SK-N-SH (cell line): ENCODE measurements at regions not wholly inside any gene's neighbourhood (a gene's known extent, or its start where the extent isn't known, plus 50 kb on each side); places are given as distances from the start of the nearest gene placed in this dataset.

Experiments used
- CTCF ChIA-PET: fragments of 300-600, 350-600 bp; formaldehyde crosslinking; extraction: SDS; loops from one replicate; lab custom pipeline; 2021; lab: Yijun Ruan, JAX
- POLR2A ChIA-PET: fragments of 350-600 bp; sonication (Branson Sonifier 250); formaldehyde crosslinking; extraction: SDS; loops from one replicate; lab custom pipeline; 2020; ENCODE audit warnings: antibody characterized with exemption, inconsistent platforms; lab: Yijun Ruan, JAX
- DNase-seq: peaks from one replicate; pipeline ENCODE4 v3.0.0; 2012
- H2AFZ ChIP-seq: fragments of 200-600 bp; sonication (generic); 2 replicates; pipeline ENCODE4 v1.8.1; 2016; ENCODE audit warnings: antibody characterized with exemption, mild to moderate bottlenecking, low read depth
- H3F3A ChIP-seq: fragments of 200-600 bp; sonication (generic); replicated peaks from 2 replicates; pipeline ENCODE3; 2016; ENCODE audit warnings: antibody characterized with exemption, mild to moderate bottlenecking; ENCODE audit not compliant: insufficient read depth
- H3K27ac ChIP-seq, 2 experiments: fragments of 200-500 bp in 1 of 2; fragments of 200-600 bp in 1 of 2; sonication (Bioruptor generic) in 1 of 2; sonication (generic), shearing (Covaris generic) in 1 of 2; 2 replicates each; pipeline versions ENCODE4 v1.5.1 to v1.6.1; 2014 to 2016; ENCODE audit warnings: low read depth in 2 of 2, inconsistent platforms in 1 of 2, low read length in 1 of 2, mild to moderate bottlenecking in 1 of 2, mixed read lengths in 1 of 2
- H3K27me3 ChIP-seq: fragments of 200-600 bp; sonication (generic), shearing (Covaris generic); 2 replicates; pipeline ENCODE4 v1.6.1; 2016; ENCODE audit warnings: mixed run types; ENCODE audit not compliant: insufficient read depth
- H3K36me3 ChIP-seq, 2 experiments: fragments of 200-500 bp in 1 of 2; fragments of 200-600 bp in 1 of 2; sonication (Bioruptor generic) in 1 of 2; sonication (generic) in 1 of 2; replicated peaks in 1 of 2; 2 replicates each; pipeline versions ENCODE3 to v1.5.1; 2014 to 2016; ENCODE audit warnings: low read length in 1 of 2, mild to moderate bottlenecking in 1 of 2; ENCODE audit not compliant: insufficient read depth in 2 of 2, control insufficient read depth in 1 of 2
- H3K4me1 ChIP-seq, 2 experiments: fragments of 200-500 bp in 1 of 2; fragments of 200-600 bp in 1 of 2; sonication (Bioruptor generic) in 1 of 2; sonication (generic), shearing (Covaris generic) in 1 of 2; 2 replicates each; pipeline versions ENCODE4 v1.5.1 to v1.6.1; 2014 to 2016; ENCODE audit warnings: low read depth in 1 of 2, low read length in 1 of 2, mixed run types in 1 of 2; ENCODE audit not compliant: insufficient read depth in 2 of 2, control insufficient read depth in 1 of 2
- H3K4me2 ChIP-seq: fragments of 200-600 bp; sonication (generic), shearing (Covaris generic); 2 replicates; pipeline ENCODE4 v1.6.1; 2017; ENCODE audit warnings: mixed run types
- H3K4me3 ChIP-seq, 2 experiments: fragments of 200-500 bp in 1 of 2; fragments of 200-600 bp in 1 of 2; sonication (Bioruptor generic) in 1 of 2; sonication (generic), shearing (Covaris generic) in 1 of 2; 2 replicates each; pipeline versions ENCODE4 v1.5.1 to v1.8.1; 2014 to 2016; ENCODE audit warnings: low read depth in 2 of 2, inconsistent platforms in 1 of 2, low read length in 1 of 2, mild to moderate bottlenecking in 1 of 2, mixed read lengths in 1 of 2, moderate library complexity in 1 of 2
- H3K79me2 ChIP-seq: fragments of 200-600 bp; sonication (generic); 2 replicates; pipeline ENCODE4 v1.8.1; 2017; ENCODE audit warnings: mild to moderate bottlenecking; ENCODE audit not compliant: insufficient read depth
- H3K9ac ChIP-seq: fragments of 200-600 bp; sonication (generic); 2 replicates; pipeline ENCODE4 v1.6.1; 2017; ENCODE audit warnings: mixed run types
- H3K9me2 ChIP-seq: fragments of 200-600 bp; sonication (generic); 2 replicates; pipeline ENCODE4 v1.6.1; 2017; ENCODE audit warnings: mixed run types
- H3K9me3 ChIP-seq: fragments of 200-600 bp; sonication (generic); 2 replicates; pipeline ENCODE4 v1.6.1; 2017; ENCODE audit warnings: mixed run types, mild to moderate bottlenecking, moderate library complexity
- H4K20me1 ChIP-seq: fragments of 200-600 bp; sonication (generic); 2 replicates; pipeline ENCODE4 v1.6.1; 2017; ENCODE audit warnings: mild to moderate bottlenecking, mixed run types; ENCODE audit not compliant: insufficient read depth
- CHD2 ChIP-seq: fragments of 150-350 bp; IDR thresholded peaks from 2 replicates; pipeline ENCODE4 v1.6.1; 2018; ENCODE audit warnings: low read length; ENCODE audit not compliant: partially characterized antibody
- EZH2phosphoT487 ChIP-seq: fragments of 200-600 bp; sonication (generic); IDR thresholded peaks from 2 replicates; pipeline ENCODE4 v1.6.1; 2017; ENCODE audit warnings: low read depth, mixed run types, mild to moderate bottlenecking, antibody characterized with exemption, moderate library complexity, borderline replicate concordance
- FOSL2 ChIP-seq: IDR thresholded peaks from 2 replicates; pipeline ENCODE4 v1.4.0; 2012; ENCODE audit warnings: low read depth, mild to moderate bottlenecking, moderate library complexity, borderline replicate concordance
- FOXJ3 ChIP-seq: sonication (generic); formaldehyde crosslinking; IDR thresholded peaks from 2 replicates; pipeline ENCODE4 v1.5.1; 2020; ENCODE audit warnings: mild to moderate bottlenecking, missing genetic modification reagents
- FOXM1 ChIP-seq: IDR thresholded peaks from 2 replicates; pipeline ENCODE4 v1.4.0; 2012; ENCODE audit warnings: low read depth, mild to moderate bottlenecking
- MEF2A ChIP-seq: IDR thresholded peaks from 2 replicates; pipeline ENCODE4 v1.4.0; 2012; ENCODE audit warnings: low read depth, borderline replicate concordance
- RAD21 ChIP-seq: IDR thresholded peaks from 2 replicates; pipeline ENCODE4 v1.6.1; 2012; ENCODE audit warnings: mild to moderate bottlenecking, low read length
- RCOR1 ChIP-seq: fragments of 150-350 bp; IDR thresholded peaks from 2 replicates; pipeline ENCODE4 v1.6.1; 2017; ENCODE audit warnings: antibody characterized with exemption, low read length
- RFX5 ChIP-seq: IDR thresholded peaks from 2 replicates; pipeline ENCODE4 v1.6.1; 2012; ENCODE audit warnings: mild to moderate bottlenecking, improper control_type of control experiment, low read length
- SIN3A ChIP-seq: IDR thresholded peaks from 2 replicates; pipeline ENCODE4 v1.6.1; 2012; ENCODE audit warnings: low read depth, mild to moderate bottlenecking, low read length, moderate library complexity, borderline replicate concordance
- SMC3 ChIP-seq: IDR thresholded peaks from 2 replicates; pipeline ENCODE4 v1.6.1; 2012; ENCODE audit warnings: low read depth, low read length, improper control_type of control experiment
- TEAD4 ChIP-seq: IDR thresholded peaks from 2 replicates; pipeline ENCODE4 v1.4.0; 2012; ENCODE audit warnings: mild to moderate bottlenecking, borderline replicate concordance; ENCODE audit not compliant: insufficient read depth
- YY1 ChIP-seq: IDR thresholded peaks from 2 replicates; pipeline ENCODE4 v1.4.0; 2012; ENCODE audit warnings: low read depth, mild to moderate bottlenecking
- WGBS: methylation state at CpG from one replicate; pipeline ENCODE4 v1.1.6; 2017; ENCODE audit warnings: low lambda C conversion rate; 5-methylcytosine and 5-hydroxymethylcytosine counted together
- TF ChIP-seq, protein P1 (sequence below): IDR thresholded peaks from 2 replicates; pipeline ENCODE4 v1.4.0; 2012; ENCODE audit warnings: low read depth
- TF ChIP-seq, protein P2 (sequence below): fragments of 150-350 bp; IDR thresholded peaks from 2 replicates; pipeline ENCODE4 v1.6.1; 2016; ENCODE audit warnings: mild to moderate bottlenecking, low read depth, low read length
- TF ChIP-seq, protein P3 (sequence below): fragments of 200-600 bp; sonication (generic); IDR thresholded peaks from 2 replicates; pipeline ENCODE4 v1.6.1; 2017; ENCODE audit warnings: antibody characterized with exemption, mild to moderate bottlenecking, moderate library complexity
- TF ChIP-seq, protein P4 (sequence below): IDR thresholded peaks from 2 replicates; pipeline ENCODE4 v1.4.0; 2012; ENCODE audit warnings: low read depth, borderline replicate concordance

DNA sequence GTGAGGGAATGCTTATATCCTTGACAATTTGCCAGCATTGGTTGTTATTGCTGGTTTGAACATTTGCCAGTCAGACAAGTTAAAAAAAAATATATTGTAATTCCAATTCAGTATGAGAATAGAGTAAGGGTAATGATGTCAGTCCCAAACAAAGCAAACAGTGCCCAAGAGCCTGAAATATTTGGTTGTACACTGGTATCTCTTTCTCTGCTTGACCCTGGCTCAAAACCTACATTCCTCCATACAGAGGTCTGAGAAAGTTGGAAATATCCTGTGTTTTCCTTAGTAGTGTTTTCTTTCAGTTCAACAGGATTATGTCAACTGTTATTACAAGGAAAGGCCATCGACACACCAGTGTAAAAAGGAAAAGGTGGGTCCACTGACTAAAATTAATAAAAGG is 145.6 kb downstream of the MRPL39 start (continued):
- TF ChIP-seq, protein P1, sequence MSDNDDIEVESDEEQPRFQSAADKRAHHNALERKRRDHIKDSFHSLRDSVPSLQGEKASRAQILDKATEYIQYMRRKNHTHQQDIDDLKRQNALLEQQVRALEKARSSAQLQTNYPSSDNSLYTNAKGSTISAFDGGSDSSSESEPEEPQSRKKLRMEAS: no peak
- TF ChIP-seq FOSL2 (no peak), TEAD4 (no peak)
- TF ChIP-seq, protein P2, sequence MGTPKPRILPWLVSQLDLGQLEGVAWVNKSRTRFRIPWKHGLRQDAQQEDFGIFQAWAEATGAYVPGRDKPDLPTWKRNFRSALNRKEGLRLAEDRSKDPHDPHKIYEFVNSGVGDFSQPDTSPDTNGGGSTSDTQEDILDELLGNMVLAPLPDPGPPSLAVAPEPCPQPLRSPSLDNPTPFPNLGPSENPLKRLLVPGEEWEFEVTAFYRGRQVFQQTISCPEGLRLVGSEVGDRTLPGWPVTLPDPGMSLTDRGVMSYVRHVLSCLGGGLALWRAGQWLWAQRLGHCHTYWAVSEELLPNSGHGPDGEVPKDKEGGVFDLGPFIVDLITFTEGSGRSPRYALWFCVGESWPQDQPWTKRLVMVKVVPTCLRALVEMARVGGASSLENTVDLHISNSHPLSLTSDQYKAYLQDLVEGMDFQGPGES: no peak

DNA sequence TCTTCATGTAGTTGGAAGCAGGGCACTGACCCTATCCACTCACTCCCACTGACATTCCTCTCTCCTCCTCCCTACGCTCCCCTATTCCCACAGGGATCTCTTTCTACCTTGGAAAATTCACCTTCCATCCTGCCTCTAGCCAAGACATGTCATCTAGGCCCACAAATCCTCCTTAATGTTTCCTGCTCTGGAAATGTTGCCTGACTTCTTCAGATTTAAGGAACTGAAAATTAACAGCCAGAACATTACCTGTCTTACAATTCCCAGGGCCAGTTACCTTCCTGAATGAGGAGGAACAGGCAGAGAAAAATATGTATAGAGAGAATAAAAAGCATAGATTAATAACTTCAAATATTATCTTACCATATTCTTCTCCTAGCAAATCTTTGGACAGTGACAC is 147.3 kb downstream of the MRPL39 start:
- no peak overlapping the region for H3K27ac ChIP-seq
- DNase-seq: no peak
- H3K4me3 ChIP-seq: no peak overlapping the region
- H3K9me2 ChIP-seq: no peaks in the 10 kb centered on the region
- H3K4me1 ChIP-seq: peaks cover 0 to 3% of the 10 kb centered on the region in 2 experiments; a peak in 1 of 4 replicates
- H3K79me2 ChIP-seq: no peaks in the 10 kb centered on the region
- H3F3A ChIP-seq: no peaks in the 10 kb centered on the region
- no peaks in the 10 kb centered on the region for H3K36me3 ChIP-seq
- CTCF ChIA-PET: no interaction called here
- TF ChIP-seq MEF2A (no peak), SIN3A (no peak), YY1 (no peak), RCOR1 (no peak), FOXM1 (no peak), CHD2 (no peak), SMC3 (no peak), RFX5 (no peak), FOXJ3 (CRISPR knock-in tag) (no peak), RAD21 (no peak), EZH2phosphoT487 (no peak), TEAD4 (no peak)
- TF ChIP-seq, protein P3, sequence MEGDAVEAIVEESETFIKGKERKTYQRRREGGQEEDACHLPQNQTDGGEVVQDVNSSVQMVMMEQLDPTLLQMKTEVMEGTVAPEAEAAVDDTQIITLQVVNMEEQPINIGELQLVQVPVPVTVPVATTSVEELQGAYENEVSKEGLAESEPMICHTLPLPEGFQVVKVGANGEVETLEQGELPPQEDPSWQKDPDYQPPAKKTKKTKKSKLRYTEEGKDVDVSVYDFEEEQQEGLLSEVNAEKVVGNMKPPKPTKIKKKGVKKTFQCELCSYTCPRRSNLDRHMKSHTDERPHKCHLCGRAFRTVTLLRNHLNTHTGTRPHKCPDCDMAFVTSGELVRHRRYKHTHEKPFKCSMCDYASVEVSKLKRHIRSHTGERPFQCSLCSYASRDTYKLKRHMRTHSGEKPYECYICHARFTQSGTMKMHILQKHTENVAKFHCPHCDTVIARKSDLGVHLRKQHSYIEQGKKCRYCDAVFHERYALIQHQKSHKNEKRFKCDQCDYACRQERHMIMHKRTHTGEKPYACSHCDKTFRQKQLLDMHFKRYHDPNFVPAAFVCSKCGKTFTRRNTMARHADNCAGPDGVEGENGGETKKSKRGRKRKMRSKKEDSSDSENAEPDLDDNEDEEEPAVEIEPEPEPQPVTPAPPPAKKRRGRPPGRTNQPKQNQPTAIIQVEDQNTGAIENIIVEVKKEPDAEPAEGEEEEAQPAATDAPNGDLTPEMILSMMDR: no peak
- TF ChIP-seq, protein P4, sequence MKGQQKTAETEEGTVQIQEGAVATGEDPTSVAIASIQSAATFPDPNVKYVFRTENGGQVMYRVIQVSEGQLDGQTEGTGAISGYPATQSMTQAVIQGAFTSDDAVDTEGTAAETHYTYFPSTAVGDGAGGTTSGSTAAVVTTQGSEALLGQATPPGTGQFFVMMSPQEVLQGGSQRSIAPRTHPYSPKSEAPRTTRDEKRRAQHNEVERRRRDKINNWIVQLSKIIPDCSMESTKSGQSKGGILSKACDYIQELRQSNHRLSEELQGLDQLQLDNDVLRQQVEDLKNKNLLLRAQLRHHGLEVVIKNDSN: no peak
- TF ChIP-seq, protein P1: no peak
- 86% methylated on average over 1 of the region's 1 CpG for WGBS
- H3K4me2 ChIP-seq: no peak overlapping the region
- no peak overlapping the region for H2AFZ ChIP-seq
- H3K27me3 ChIP-seq: no peaks in the 10 kb centered on the region
- H3K9me3 ChIP-seq: no peaks in the 10 kb centered on the region
- POLR2A ChIA-PET: no interaction called here
- H3K9ac ChIP-seq: no peak overlapping the region
- no peaks in the 10 kb centered on the region for H4K20me1 ChIP-seq
